Lower leg skin (tissue), 4 donors: ENCODE measurements at regions not wholly inside any gene's neighbourhood (a gene's known extent, or its start where the extent isn't known, plus 50 kb on each side); places are given as distances from the start of the nearest gene placed in this dataset.

Experiments used
- DNase-seq, 2 donors: peaks; one replicate each; pipeline ENCODE4 v3.0.0-alpha.2; 2019; ENCODE audit warnings: low spot score in 2 of 2
- H3K4me3 ChIP-seq: fragments of 200-600 bp; sonication (generic); 2 replicates; pipeline ENCODE4 v1.5.1; 2017; ENCODE audit warnings: mild to moderate bottlenecking, low read depth; ENCODE audit not compliant: poor library complexity, severe bottlenecking
- CTCF ChIP-seq, 3 donors: fragments of 450-650 bp; IDR thresholded peaks; one replicate each; pipeline ENCODE4 v1.5.1; 2016; ENCODE audit warnings: antibody characterized with exemption in 3 of 3, mild to moderate bottlenecking in 3 of 3, moderate library complexity in 2 of 3
- POLR2A ChIP-seq, 2 donors: fragments of 450-650 bp; IDR thresholded peaks; one replicate each; pipeline ENCODE4 v1.6.1; 2016 to 2017; ENCODE audit warnings: antibody characterized with exemption in 2 of 2, mild to moderate bottlenecking in 1 of 2, moderate library complexity in 1 of 2
- WGBS, 2 donors: methylation state at CpG; one replicate each; pipeline ENCODE4 v1.1.5; 2018; 5-methylcytosine and 5-hydroxymethylcytosine counted together
- intact Hi-C: fragments of 100-400 bp; cut with DNase I; formaldehyde crosslinking; loops from one replicate; pipeline ENCODE4 v1.15.0; 2023; ENCODE audit warnings: low total_unique reads

GRCh38 chr19:27925202-27925601 lies 1287.7 kb downstream of the UQCRFS1 start:
- TF ChIP-seq POLR2A (IDR thresholded peaks at IDR 0.05), result no peak
- no peak for TF ChIP-seq CTCF (IDR thresholded peaks at IDR 0.05)
- H3K4me3 ChIP-seq, result no peak overlapping the region
- 75 to 86% methylated on average over 2 of the region's 2 CpGs for WGBS, 2 donors
- DNase-seq, result no peak
- intact Hi-C loops, result no loop called here

GRCh38 chr19:27922970-27923369 lies 1290.0 kb downstream of the UQCRFS1 start:
- intact Hi-C loops, result no loop called here
- H3K4me3 ChIP-seq, result no peak overlapping the region
- DNase-seq, result no peak
- 65 to 68% methylated on average over 3 of the region's 3 CpGs for WGBS, 2 donors
- no peak for TF ChIP-seq POLR2A (IDR thresholded peaks at IDR 0.05)
- no peak for TF ChIP-seq CTCF (IDR thresholded peaks at IDR 0.05)

GRCh38 chr19:27920774-27921173 lies 1292.2 kb downstream of the UQCRFS1 start:
- intact Hi-C loops, result no loop called here
- no peak for TF ChIP-seq POLR2A (IDR thresholded peaks at IDR 0.05)
- no peak for TF ChIP-seq CTCF (IDR thresholded peaks at IDR 0.05)
- 68 to 72% methylated on average over 3 of the region's 3 CpGs for WGBS, 2 donors
- DNase-seq, result no peak
- H3K4me3 ChIP-seq, result no peak overlapping the region

GRCh38 chr19:27918818-27919217 lies 1294.1 kb downstream of the UQCRFS1 start:
- 53 to 55% methylated on average over 3 of the region's 3 CpGs for WGBS, 2 donors
- intact Hi-C loops, result no loop called here
- TF ChIP-seq POLR2A (IDR thresholded peaks at IDR 0.05) (no peak), CTCF (IDR thresholded peaks at IDR 0.05) (no peak)

GRCh38 chr19:27911122-27911898 lies 1301.6 kb downstream of the UQCRFS1 start:
- no peak overlapping the region for H3K4me3 ChIP-seq
- DNase-seq, result peak in 1 of 2 donors; percentile 79
- TF ChIP-seq CTCF (IDR thresholded peaks at IDR 0.05), result no peak
- no peak for TF ChIP-seq POLR2A (IDR thresholded peaks at IDR 0.05)
- intact Hi-C loops, result no loop called here
- WGBS, 2 donors, result 84 to 92% methylated on average over 19 of the region's 19 CpGs

More at GRCh38 chr19:27918818-27919217, 1294.1 kb downstream of the UQCRFS1 start:
- H3K4me3 ChIP-seq, result no peak overlapping the region
- no peak for DNase-seq

GRCh38 chr19:27909861-27910260 lies 1303.1 kb downstream of the UQCRFS1 start:
- intact Hi-C loops, result no loop called here
- WGBS, 2 donors, result 94 to 95% methylated on average over 29 of the region's 29 CpGs
- TF ChIP-seq POLR2A (IDR thresholded peaks at IDR 0.05) (no peak), CTCF (IDR thresholded peaks at IDR 0.05) (no peak)
- no peak overlapping the region for H3K4me3 ChIP-seq
- DNase-seq, result peak in 1 of 2 donors; percentile 70
